22Rv1 (cell line): ENCODE measurements at regions not wholly inside any gene's neighbourhood (a gene's known extent, or its start where the extent isn't known, plus 50 kb on each side); places are given as distances from the start of the nearest gene placed in this dataset.

ENCODE experiments used
- ZFX ChIP-seq: fragments of 450-650 bp; IDR thresholded peaks from 2 replicates; pipeline ENCODE4 v1.6.1; 2017; ENCODE audit warnings: antibody characterized with exemption, borderline replicate concordance
- TF ChIP-seq, protein P1 (sequence below): fragments of 450-650 bp; IDR thresholded peaks from 2 replicates; pipeline ENCODE4 v1.5.1; 2017; ENCODE audit warnings: mild to moderate bottlenecking

DNA sequence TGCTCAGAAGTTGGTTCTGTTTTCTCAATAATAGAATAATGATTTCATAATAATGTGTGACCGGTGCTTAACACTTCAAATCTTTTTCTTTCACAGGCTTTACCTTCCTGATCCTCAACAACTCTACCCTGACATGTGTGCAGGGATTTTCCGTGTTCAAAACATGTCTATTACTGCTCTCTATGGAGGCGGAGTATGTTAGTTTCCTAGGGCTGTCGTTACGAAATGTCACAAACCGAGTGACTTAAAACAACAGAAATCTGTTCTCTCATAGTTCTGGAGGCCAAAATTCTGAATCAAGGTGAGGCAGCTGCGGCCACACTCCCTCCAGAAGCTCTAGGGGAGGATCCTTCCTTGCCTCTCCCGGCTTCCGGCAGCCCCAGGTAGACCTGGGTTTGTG, 186.2 kb upstream of the VASH1 start:
- TF ChIP-seq, protein P1, sequence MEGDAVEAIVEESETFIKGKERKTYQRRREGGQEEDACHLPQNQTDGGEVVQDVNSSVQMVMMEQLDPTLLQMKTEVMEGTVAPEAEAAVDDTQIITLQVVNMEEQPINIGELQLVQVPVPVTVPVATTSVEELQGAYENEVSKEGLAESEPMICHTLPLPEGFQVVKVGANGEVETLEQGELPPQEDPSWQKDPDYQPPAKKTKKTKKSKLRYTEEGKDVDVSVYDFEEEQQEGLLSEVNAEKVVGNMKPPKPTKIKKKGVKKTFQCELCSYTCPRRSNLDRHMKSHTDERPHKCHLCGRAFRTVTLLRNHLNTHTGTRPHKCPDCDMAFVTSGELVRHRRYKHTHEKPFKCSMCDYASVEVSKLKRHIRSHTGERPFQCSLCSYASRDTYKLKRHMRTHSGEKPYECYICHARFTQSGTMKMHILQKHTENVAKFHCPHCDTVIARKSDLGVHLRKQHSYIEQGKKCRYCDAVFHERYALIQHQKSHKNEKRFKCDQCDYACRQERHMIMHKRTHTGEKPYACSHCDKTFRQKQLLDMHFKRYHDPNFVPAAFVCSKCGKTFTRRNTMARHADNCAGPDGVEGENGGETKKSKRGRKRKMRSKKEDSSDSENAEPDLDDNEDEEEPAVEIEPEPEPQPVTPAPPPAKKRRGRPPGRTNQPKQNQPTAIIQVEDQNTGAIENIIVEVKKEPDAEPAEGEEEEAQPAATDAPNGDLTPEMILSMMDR = no peak
- TF ChIP-seq ZFX = no peak
